ENCODE measurements at regions not wholly inside any gene's neighbourhood (a gene's known extent, or its start where the extent isn't known, plus 50 kb on each side); places are given as distances from the start of the nearest gene placed in this dataset.

GRCh38 chr12:24014915-24015832 is 65.7 kb upstream of the SOX5 start:
- TF ChIP-seq, protein P1, sequence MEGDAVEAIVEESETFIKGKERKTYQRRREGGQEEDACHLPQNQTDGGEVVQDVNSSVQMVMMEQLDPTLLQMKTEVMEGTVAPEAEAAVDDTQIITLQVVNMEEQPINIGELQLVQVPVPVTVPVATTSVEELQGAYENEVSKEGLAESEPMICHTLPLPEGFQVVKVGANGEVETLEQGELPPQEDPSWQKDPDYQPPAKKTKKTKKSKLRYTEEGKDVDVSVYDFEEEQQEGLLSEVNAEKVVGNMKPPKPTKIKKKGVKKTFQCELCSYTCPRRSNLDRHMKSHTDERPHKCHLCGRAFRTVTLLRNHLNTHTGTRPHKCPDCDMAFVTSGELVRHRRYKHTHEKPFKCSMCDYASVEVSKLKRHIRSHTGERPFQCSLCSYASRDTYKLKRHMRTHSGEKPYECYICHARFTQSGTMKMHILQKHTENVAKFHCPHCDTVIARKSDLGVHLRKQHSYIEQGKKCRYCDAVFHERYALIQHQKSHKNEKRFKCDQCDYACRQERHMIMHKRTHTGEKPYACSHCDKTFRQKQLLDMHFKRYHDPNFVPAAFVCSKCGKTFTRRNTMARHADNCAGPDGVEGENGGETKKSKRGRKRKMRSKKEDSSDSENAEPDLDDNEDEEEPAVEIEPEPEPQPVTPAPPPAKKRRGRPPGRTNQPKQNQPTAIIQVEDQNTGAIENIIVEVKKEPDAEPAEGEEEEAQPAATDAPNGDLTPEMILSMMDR (IDR thresholded peaks at IDR 0.05): no peak
- Mint-ChIP-seq H3K4me1 (ENCODE audit: unreplicated experiment) (no peaks in the 10 kb centered on the region), H3K27ac (ENCODE audit: unreplicated experiment) (no peak overlapping the region), H3K27me3 (ENCODE audit: unreplicated experiment) (no peaks in the 10 kb centered on the region), H3K4me3 (ENCODE audit: unreplicated experiment) (no peak overlapping the region), H3K36me3 (ENCODE audit: unreplicated experiment) (no peaks in the 10 kb centered on the region), H3K9me3 (ENCODE audit: unreplicated experiment) (no peaks in the 10 kb centered on the region)
- DNase-seq (ENCODE audit: extremely low spot score, unreplicated experiment): no peak

DNA sequence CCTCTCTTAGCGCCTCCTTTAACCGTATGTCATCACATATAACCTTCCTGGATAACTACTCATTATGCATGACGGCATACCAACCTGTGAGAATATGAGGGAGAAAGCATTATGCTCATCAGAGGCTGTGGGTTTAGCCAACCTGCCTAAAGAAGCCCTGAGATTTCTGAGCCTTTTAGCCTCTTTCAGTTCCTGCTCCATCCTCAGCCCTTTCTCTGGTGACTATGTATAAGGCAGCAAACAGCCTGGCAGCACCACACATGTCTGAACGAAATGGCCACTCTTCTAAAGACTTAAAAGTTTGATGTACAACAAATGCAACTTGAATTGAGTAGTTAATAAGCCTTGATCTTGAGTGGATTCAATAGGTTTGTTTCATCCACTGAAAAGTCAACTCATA is 64.8 kb upstream of the SOX5 start:
- H3K27me3 Mint-ChIP-seq (ENCODE audit: unreplicated experiment): no peaks in the 10 kb centered on the region
- no peaks in the 10 kb centered on the region for H3K9me3 Mint-ChIP-seq (ENCODE audit: unreplicated experiment)
- no peak overlapping the region for H3K27ac Mint-ChIP-seq (ENCODE audit: unreplicated experiment)
- no peak for DNase-seq (ENCODE audit: extremely low spot score, unreplicated experiment)
- TF ChIP-seq, protein P1 (IDR thresholded peaks at IDR 0.05): no peak
- H3K36me3 Mint-ChIP-seq (ENCODE audit: unreplicated experiment): no peaks in the 10 kb centered on the region
- H3K4me3 Mint-ChIP-seq (ENCODE audit: unreplicated experiment): no peak overlapping the region
- H3K4me1 Mint-ChIP-seq (ENCODE audit: unreplicated experiment): no peaks in the 10 kb centered on the region

DNA sequence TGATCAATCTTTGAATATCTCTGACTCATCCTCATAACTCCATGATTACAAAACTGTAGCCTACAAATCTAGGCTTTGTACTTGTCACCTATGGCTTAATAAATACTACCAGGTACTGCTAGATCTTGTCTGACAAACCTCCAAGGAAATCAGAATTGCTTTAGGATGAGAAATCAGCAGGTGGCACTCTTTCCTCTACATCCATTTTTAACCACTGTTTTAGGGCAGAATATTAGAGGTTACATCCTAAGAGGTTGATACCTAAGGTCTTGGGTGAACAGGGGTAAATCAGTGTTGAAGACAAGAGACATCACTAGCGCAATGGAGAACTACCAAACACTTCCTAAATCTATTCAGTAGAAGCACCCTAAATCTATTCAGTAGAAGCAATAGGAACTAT is 63.1 kb upstream of the SOX5 start:
- Mint-ChIP-seq H3K36me3 (ENCODE audit: unreplicated experiment) (no peaks in the 10 kb centered on the region), H3K27ac (ENCODE audit: unreplicated experiment) (no peak overlapping the region), H3K9me3 (ENCODE audit: unreplicated experiment) (no peaks in the 10 kb centered on the region), H3K4me3 (ENCODE audit: unreplicated experiment) (no peak overlapping the region), H3K4me1 (ENCODE audit: unreplicated experiment) (no peaks in the 10 kb centered on the region), H3K27me3 (ENCODE audit: unreplicated experiment) (no peaks in the 10 kb centered on the region)
- DNase-seq (ENCODE audit: extremely low spot score, unreplicated experiment): no peak
- TF ChIP-seq, protein P1 (IDR thresholded peaks at IDR 0.05): peak; percentile 50

GRCh38 chr12:24011927-24012507 is 62.5 kb upstream of the SOX5 start:
- H3K9me3 Mint-ChIP-seq (ENCODE audit: unreplicated experiment): no peaks in the 10 kb centered on the region
- DNase-seq (ENCODE audit: extremely low spot score, unreplicated experiment): no peak
- H3K4me1 Mint-ChIP-seq (ENCODE audit: unreplicated experiment): no peaks in the 10 kb centered on the region
- H3K4me3 Mint-ChIP-seq (ENCODE audit: unreplicated experiment): no peak overlapping the region
- no peak overlapping the region for H3K27ac Mint-ChIP-seq (ENCODE audit: unreplicated experiment)
- H3K27me3 Mint-ChIP-seq (ENCODE audit: unreplicated experiment): no peaks in the 10 kb centered on the region
- TF ChIP-seq, protein P1 (IDR thresholded peaks at IDR 0.05): no peak
- H3K36me3 Mint-ChIP-seq (ENCODE audit: unreplicated experiment): no peaks in the 10 kb centered on the region

DNA sequence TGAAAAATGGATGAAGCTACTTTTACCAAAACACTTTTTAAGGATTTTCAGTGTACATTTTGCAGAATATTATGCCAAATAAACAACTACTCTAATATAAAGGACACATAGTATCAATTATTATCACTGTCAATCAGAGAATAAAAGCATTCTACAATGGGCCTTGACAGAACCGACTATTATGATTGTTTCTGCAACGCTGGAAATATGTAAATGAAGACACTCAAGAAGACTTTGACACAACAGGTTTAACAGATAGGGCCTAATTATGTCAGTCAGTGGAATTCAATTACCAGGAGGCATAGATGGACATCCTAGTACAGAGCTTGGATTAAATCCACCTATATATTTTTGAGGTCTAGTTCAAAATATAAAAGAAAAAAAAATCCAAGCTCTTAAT is 58.7 kb upstream of the SOX5 start:
- Mint-ChIP-seq H3K27me3 (ENCODE audit: unreplicated experiment) (no peaks in the 10 kb centered on the region), H3K27ac (ENCODE audit: unreplicated experiment) (no peak overlapping the region), H3K9me3 (ENCODE audit: unreplicated experiment) (no peaks in the 10 kb centered on the region), H3K4me1 (ENCODE audit: unreplicated experiment) (no peaks in the 10 kb centered on the region), H3K36me3 (ENCODE audit: unreplicated experiment) (no peaks in the 10 kb centered on the region), H3K4me3 (ENCODE audit: unreplicated experiment) (no peak overlapping the region)
- no peak for DNase-seq (ENCODE audit: extremely low spot score, unreplicated experiment)
- TF ChIP-seq, protein P1 (IDR thresholded peaks at IDR 0.05): no peak
